ENCODE measurements at regions not wholly inside any gene's neighbourhood (a gene's known extent, or its start where the extent isn't known, plus 50 kb on each side); places are given as distances from the start of the nearest gene placed in this dataset.

DNA sequence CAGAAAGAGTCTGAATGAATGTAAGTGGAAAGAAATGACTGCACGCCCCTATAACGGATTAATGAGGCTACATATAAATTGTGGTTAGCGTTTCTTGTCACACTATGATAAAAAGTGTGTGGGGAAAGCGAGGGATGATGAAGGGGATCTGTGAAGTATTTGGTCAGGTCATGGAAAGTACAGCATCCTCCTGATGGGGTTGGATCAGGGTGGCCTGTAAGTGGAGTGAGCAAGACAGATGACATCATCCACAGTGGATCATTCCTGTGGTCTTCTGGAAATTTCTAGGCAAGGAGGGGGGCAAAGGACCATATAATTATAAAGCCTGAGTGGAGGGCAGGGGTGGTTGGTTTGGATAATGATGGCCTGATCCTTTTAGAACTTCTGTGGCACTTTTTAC is 606.0 kb downstream of the INHBA start:
- no peak for TF ChIP-seq TEAD4 (IDR thresholded peaks at IDR 0.05; ENCODE audit: low read depth, low read length)
- TF ChIP-seq EZH2 (IDR thresholded peaks at IDR 0.05; ENCODE audit: low read depth, low read length, severe bottlenecking): no peak
- TF ChIP-seq GABPA (IDR thresholded peaks at IDR 0.05; ENCODE audit: borderline replicate concordance, insufficient read depth, low read length): no peak
- TF ChIP-seq, protein P1, sequence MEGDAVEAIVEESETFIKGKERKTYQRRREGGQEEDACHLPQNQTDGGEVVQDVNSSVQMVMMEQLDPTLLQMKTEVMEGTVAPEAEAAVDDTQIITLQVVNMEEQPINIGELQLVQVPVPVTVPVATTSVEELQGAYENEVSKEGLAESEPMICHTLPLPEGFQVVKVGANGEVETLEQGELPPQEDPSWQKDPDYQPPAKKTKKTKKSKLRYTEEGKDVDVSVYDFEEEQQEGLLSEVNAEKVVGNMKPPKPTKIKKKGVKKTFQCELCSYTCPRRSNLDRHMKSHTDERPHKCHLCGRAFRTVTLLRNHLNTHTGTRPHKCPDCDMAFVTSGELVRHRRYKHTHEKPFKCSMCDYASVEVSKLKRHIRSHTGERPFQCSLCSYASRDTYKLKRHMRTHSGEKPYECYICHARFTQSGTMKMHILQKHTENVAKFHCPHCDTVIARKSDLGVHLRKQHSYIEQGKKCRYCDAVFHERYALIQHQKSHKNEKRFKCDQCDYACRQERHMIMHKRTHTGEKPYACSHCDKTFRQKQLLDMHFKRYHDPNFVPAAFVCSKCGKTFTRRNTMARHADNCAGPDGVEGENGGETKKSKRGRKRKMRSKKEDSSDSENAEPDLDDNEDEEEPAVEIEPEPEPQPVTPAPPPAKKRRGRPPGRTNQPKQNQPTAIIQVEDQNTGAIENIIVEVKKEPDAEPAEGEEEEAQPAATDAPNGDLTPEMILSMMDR (IDR thresholded peaks at IDR 0.05; ENCODE audit: control extremely low read depth in 1 of 3, insufficient read depth in 1 of 3, low read depth in 1 of 3, low read length in 3 of 3): no peak
- no peak for TF ChIP-seq POLR2A (IDR thresholded peaks at IDR 0.05; ENCODE audit: control extremely low read depth in 1 of 2, low read depth in 2 of 2, low read length in 2 of 2)
- TF ChIP-seq TAF7 (optimal IDR thresholded peaks at IDR 0.05; ENCODE audit: borderline replicate concordance, low read depth, low read length): no peak
- no peak for TF ChIP-seq NRF1 (IDR thresholded peaks at IDR 0.05; ENCODE audit: low read depth, low read length)
- TF ChIP-seq EP300 (IDR thresholded peaks at IDR 0.05; ENCODE audit: borderline replicate concordance in 1 of 2, low read depth in 2 of 2, low read length in 2 of 2): no peak
